Fibroblast of peridontal ligament (primary cell): ENCODE measurements at regions not wholly inside any gene's neighbourhood (a gene's known extent, or its start where the extent isn't known, plus 50 kb on each side); places are given as distances from the start of the nearest gene placed in this dataset.
"Not testable (repeated sequence)": the region's sequence is repeated elsewhere in the genome, so short reads cannot be mapped to it uniquely, and the experiment has no call there.

Experiments used
- DNase-seq: peaks from one replicate; pipeline ENCODE4 v3.0.0-alpha.2; 2010; ENCODE audit errors: extremely low read depth

- DNase-seq, result not testable (repeated sequence)
These were observed 452.6 kb upstream of the CHORDC1 start for GRCh38 chr11:90675496-90675895.

GRCh38 chr11:90669094-90669493 lies 446.2 kb upstream of the CHORDC1 start:
- no peak for DNase-seq

GRCh38 chr11:90668502-90668901 lies 445.7 kb upstream of the CHORDC1 start:
- DNase-seq, result no peak

GRCh38 chr11:90661233-90661632 lies 438.4 kb upstream of the CHORDC1 start:
- DNase-seq, result no peak

GRCh38 chr11:90656171-90656570 lies 433.3 kb upstream of the CHORDC1 start:
- DNase-seq, result no peak

GRCh38 chr11:90650153-90650552 lies 427.3 kb upstream of the CHORDC1 start:
- DNase-seq, result no peak

- no peak for DNase-seq
These were observed 423.9 kb upstream of the CHORDC1 start for GRCh38 chr11:90646706-90647105.

- no peak for DNase-seq
These were observed 423.4 kb upstream of the CHORDC1 start for GRCh38 chr11:90646266-90646665.

GRCh38 chr11:90639461-90639993 lies 416.7 kb upstream of the CHORDC1 start:
- DNase-seq, result no peak

- DNase-seq, result no peak
These were observed 413.0 kb upstream of the CHORDC1 start for GRCh38 chr11:90635886-90636285.

GRCh38 chr11:90635151-90635550 lies 412.3 kb upstream of the CHORDC1 start:
- no peak for DNase-seq

GRCh38 chr11:90630176-90630575 lies 407.3 kb upstream of the CHORDC1 start:
- DNase-seq, result no peak

GRCh38 chr11:90629229-90629806 lies 406.5 kb upstream of the CHORDC1 start:
- no peak for DNase-seq

- no peak for DNase-seq
These were observed 391.5 kb upstream of the CHORDC1 start for GRCh38 chr11:90614318-90614717.

- not testable (repeated sequence) for DNase-seq
These were observed 390.2 kb upstream of the CHORDC1 start for GRCh38 chr11:90613037-90613436.

- no peak for DNase-seq
These were observed 383.9 kb upstream of the CHORDC1 start for GRCh38 chr11:90606721-90607120.

GRCh38 chr11:90601261-90601660 lies 378.4 kb upstream of the CHORDC1 start:
- no peak for DNase-seq

GRCh38 chr11:90594658-90595057 lies 371.8 kb upstream of the CHORDC1 start:
- no peak for DNase-seq

- no peak for DNase-seq
These were observed 370.2 kb upstream of the CHORDC1 start for GRCh38 chr11:90593099-90593498.

GRCh38 chr11:90590286-90590685 lies 367.4 kb upstream of the CHORDC1 start:
- DNase-seq, result no peak

- DNase-seq, result no peak
These were observed 366.9 kb upstream of the CHORDC1 start for GRCh38 chr11:90589735-90590134.

- no peak for DNase-seq
These were observed 365.0 kb upstream of the CHORDC1 start for GRCh38 chr11:90587896-90588295.

- no peak for DNase-seq
These were observed 362.6 kb upstream of the CHORDC1 start for GRCh38 chr11:90585491-90585890.

GRCh38 chr11:90582999-90583398 lies 360.1 kb upstream of the CHORDC1 start:
- not testable (repeated sequence) for DNase-seq
